ENCODE measurements at regions not wholly inside any gene's neighbourhood (a gene's known extent, or its start where the extent isn't known, plus 50 kb on each side); places are given as distances from the start of the nearest gene placed in this dataset.

DNA sequence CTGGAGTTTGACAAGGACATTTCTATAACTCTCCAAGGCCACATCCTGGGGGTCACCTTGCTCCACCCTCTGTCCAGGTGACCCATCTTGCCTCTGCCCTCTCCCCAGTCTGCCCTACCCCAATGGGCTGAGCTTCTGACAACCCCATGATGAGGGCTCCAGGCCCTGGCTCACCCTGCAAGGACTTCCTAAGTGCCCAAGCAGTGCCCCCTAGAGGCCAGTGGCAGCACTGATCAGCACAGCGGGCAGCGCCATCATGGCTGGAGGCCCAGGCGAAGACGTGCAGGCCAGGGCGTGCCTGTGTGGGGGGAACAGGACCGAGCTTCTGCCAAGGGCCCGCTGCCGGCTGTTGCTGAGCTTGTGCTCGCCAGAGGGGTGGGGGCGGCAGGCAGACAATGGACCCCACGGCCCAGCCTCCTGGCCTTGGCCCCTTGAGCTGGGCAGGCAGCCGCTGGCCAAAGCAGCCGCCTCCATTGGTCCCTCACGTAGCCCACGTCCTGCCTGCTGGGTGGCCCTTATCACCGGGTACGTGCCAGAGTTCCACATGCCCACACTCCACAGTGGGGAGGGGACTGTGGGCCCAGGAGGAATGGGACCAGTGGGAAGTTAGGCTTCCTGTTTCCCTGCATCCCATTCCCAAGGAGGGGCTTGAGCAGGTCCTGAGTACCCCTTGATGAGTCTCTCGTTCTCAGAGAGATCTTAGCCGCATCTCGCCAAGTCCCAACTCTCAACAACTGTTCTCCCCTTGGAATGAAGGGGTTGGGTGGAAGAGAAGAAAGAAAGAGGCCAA is 64.3 kb downstream of the MRPL14 start:
- DNase-seq: no peak

DNA sequence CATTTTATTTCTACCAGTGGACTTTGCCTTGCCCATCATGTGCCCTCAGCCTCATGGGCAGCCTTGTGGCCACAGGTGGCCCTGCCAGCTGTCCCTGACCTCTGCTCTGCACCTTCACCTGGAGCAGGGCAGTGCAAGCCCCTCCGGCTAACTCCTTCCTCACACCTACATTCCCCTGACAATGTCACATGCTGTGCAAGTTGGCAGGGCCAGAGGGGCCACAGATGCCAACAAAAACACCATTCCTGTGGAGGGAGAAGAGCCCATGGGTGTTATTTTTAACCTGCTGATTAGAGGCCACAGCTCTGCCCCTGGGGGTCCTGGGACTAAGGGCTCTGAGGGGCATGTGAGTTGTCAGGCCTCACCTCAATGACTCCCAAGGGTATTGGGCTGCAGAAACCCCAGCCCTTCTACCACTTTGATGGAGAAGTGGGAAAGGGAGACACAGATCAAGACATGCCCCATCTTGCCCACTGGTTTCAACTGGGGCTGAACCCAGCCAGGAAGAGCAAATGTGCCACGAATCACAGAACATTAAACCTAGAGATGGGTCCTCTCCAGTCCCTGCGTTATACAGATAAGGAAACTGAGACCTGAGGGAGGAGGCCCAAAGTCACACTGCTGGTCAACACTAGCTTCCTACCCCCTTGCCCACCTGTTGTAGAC is 65.0 kb downstream of the MRPL14 start:
- DNase-seq: no peak

DNA sequence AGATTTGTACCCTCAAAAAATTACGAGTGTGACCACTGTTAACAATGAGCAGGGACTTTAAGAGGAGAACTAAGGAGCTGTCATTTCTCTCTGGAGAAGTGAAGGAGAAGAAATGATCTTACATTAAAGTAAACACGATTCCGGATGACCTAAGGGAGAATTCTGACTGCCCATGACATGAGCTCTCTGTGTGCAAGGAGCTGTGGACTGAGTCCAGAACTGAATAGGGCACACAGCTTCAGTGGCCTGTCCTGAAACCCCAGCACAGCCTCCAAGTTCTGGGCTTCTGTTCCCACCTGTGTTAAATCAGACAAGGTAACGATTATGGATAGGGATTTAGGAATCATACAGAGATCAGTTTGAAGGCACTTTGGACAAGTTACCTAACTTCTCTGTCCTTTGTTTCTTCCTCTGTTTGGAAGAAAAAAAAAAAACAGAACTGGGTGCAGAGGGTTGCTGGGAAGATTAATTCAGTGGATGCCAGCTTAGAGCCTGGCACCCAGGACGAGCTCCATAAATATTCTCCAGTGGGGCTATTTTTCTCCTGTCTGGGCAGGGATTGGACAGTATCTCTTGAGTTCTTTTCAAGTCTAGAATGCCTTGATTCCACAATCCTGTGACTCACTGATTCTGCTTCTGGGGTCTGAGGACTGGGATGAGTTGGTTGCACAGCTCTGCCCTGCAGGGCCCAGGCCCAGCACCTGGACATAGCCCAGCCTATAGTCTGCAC is 65.7 kb downstream of the MRPL14 start:
- DNase-seq: no peak

DNA sequence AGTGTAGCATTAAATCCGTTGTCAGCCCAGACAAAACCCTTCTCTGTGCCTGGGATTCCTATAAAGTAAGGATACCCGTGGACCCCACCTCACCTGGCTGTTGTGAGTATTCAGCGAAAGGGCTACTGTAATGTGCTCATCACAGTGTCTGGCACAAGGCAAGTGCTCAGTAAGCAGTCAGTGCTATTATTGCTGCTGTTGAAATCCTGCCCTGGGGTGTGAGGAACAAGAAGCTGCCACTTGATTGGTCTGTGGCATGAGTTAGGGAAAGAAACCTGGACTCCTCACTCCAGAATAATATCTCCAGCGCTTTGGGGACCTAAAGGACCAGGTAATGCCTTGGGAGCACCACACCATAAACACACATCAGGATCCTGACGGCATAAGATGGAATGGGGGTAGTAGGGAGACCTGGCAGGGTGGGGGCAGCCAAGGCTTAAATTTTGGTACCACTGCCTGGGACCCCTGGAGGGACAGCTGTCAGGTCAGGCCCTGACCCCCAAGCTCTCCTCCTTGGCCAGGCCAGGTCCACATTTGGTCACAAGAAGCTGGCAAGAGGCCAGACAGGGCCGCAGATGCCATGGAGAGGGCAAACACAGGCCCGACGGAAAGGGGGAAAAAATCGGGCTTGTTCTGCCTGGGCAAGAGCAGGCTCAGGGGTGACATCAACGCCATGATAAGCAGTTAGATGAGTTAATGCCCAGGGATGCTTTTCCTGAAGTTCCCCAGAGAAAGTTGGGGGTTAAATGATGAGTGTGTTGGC is 66.5 kb downstream of the MRPL14 start:
- no peak for DNase-seq

DNA sequence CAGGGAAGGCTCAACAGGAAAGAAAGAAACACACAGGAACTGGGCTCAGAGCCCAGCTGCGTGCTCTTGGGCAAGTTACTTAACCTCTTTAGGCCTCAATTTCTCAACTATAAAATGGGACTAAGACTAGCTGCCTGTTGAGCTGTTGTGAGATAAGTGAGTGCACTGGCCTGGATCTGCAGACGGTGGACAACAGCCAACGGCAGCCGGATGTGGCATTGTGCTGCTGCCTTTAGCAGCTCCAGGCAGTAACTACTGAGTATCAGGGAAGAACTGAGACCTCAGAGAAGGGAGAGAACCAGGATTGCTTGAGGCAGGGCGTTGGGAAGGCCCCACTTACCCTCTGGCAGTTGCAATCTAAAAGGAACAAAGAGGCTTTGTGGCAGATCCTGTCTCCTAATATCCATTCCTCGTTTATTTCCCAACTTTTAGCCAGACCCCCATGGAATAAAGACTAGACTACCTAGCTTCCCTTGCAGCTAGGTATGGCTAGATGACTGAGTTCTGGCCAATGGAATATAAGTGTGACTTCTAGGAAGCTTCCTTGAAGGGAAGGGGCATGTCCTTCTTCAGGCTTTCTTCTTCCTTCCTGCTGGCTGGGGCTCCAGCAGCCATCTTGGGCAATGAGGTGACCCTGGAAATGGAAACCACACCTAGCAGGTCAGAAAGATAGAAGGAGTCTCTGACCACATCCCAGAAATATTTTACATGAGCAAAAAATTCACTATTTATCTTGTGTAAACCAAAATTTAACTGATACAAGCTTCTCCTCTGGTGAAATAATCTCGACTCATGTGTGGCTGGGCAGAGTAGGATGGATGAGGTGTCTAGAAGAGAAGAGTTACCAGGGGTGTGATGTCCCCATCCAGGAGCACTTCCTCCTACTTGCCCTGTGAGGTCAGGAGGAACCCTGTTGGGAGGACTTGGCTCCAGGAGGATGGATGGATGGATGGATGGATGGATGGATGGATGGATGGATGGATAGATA is 67.6 kb downstream of the MRPL14 start:
- DNase-seq: no peak

DNA sequence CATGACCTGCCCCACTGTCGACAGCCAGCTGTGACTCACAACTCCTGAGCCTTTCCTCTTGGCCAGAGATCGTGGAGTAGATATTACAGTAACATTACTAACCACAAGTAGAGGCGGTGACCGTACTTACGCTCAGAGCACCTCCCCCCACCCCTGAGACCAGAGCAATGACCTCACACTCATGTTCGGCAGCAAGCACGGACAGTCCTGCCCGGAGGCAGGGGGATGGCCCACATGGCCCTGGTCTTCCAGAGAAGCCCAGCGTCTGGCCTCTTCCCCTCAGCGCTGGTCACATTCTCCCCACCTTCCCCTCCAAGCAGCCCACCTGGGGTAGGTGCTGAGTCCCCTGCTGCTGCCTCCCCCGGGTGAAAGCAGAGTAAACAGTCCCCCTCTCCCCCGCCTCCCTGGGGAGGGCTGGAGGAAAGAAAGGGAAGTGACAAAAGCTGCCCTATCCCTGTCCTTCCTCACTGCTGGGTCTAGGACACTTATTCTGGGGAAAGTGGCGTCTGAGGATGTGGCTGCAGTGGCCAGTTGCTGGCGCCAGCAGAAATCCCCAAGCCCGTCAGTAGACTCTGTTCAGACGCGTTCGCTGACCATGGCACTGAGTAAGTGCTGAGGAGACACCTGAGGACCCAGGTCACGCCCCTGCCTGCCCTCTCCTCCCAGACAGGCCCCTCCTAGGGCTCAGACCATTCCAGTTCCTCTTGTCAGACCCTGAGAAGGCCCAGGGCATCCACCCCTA is 68.5 kb downstream of the MRPL14 start:
- DNase-seq: no peak

DNA sequence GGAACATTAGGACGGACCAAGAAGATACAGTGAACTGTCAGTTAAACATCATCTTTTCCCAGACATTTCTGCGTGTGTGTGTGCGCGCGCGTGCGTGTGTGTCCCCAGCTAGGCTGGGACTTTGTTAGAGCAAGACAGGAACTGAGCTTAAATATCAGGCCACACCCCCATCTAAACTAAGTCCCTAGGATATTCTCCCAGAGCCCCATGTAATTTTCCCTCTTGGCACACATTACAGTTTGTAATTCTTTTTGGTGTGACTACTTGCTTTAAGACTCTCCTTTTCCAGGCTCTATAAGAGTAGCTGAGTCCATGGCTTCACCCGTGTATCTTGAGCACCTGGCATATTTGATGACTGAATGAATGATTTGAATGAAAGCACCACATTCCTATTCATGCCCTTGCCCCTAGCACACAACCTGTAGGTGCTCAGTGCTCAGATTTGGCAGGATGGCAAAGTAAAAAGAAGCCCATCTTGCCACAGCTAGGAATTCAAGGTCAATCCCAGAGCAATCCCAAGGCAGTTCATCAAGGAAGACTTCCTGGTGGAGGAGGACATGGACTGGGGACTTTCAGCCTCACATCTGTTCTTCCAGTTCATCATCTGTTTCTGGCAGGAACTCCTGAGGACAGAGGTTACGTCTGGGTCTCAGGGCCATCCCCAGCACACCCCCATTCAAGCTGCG is 69.2 kb downstream of the MRPL14 start:
- DNase-seq: no peak

DNA sequence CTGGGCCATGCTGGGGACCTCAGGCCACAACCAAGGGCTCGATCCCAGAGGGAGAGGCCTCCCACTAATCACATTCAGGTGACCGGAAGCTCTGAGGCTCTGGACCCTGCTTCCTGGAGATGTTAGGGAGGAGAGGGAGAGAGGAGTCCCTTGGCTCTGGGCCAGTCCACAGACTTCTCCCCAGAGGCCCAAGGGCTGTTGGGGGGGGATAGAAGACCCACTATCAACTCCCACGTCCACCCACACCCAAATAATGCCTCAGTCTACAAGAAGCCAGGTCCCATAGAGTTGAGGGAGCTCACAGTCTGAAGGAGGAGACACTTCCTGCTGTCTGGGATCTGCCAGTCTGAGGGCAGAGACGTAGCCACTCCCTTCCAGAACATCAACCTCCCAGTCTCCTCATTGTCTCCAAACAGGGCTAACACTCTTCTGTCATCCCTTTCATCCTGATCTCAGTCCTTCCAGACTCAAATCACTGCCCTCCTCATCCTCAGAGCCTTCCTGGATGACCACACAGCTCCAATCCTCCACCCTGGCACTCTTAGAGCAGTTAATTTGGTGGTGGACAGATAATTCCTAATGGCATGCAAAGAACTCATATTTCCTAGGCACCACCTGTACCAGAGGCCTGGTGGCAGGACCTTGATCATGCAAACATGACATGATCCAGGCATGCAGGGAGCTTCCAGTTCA is 69.9 kb downstream of the MRPL14 start:
- no peak for DNase-seq

DNA sequence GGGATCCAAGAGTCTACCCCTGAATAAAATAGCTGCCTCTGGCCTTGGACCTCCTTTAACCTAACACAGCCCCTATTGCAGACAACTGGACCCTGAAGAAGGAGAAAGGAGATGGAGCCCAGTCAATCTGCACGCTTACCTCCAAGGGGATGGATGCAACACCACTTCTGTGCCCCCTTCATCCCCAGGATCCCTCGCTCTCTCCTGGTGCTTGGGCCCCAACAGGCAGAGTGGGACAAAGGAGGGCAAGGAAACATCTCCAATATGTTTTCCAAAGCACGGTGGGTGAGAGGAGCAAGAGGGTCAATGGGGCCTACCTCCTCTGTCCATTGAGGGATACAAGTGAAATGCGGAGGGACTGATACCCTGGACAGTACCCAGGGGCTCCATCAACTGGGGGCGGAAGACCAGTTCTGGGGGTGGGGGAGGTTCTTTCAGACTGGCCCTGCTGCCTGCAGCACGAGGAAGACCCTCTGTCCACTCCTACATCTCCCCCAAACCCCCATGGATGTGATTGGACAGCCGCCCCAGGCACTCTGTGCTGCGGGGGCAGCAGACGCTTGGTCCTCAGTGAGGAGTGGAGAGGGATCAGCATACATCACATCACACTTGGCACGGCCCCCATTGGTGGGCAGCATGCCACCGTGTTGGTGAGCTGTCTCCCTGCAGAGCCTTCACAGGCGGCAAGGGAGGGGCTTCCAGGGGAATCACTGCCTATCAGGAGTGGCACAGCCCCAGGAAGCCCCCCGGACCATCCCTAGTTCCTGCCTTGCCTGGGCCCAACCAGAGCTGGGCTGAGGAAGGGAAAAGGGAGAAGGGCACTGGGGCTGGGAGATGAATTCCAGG is 70.6 kb downstream of the MRPL14 start:
- DNase-seq: no peak

DNA sequence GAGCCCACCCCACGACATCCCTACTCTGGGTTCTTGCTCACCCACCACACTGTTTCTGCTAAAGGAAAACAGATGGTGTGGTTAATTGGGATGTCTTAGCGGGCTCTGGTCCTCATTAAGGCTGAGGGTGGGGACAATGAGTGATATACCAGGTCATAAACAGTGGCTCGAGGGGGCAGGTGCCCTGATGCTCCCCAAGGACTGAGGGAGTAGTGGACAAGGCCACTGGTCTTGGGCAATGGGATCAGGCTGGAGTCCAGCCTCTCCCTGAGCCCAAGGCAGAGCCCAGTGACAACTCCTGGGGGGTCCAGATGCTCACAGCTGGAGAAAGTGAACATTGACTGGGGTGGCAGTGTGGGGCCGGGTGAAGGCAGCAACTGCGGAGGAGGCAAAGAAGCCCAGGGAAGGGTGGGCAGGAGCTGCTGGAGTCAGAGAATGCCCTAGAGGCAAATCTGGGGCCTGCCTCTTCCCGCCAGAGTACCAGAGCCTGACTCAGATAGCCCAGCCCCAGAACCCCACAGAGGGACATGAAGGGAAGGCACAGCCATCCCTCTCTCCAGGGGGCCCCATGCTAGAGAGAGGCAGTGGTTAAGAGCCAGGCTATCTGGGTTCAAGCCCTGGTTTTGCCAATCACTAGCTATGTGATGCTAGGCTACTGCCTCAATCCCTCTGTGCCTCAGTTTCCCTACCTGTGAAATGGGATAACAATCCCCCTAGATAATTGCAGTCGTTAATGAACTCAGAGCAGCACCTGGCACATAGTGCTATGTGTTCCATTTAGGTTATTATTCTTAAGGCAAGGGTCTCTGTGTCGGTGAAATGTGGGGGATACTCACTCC is 72.3 kb downstream of the MRPL14 start:
- no peak for DNase-seq

DNA sequence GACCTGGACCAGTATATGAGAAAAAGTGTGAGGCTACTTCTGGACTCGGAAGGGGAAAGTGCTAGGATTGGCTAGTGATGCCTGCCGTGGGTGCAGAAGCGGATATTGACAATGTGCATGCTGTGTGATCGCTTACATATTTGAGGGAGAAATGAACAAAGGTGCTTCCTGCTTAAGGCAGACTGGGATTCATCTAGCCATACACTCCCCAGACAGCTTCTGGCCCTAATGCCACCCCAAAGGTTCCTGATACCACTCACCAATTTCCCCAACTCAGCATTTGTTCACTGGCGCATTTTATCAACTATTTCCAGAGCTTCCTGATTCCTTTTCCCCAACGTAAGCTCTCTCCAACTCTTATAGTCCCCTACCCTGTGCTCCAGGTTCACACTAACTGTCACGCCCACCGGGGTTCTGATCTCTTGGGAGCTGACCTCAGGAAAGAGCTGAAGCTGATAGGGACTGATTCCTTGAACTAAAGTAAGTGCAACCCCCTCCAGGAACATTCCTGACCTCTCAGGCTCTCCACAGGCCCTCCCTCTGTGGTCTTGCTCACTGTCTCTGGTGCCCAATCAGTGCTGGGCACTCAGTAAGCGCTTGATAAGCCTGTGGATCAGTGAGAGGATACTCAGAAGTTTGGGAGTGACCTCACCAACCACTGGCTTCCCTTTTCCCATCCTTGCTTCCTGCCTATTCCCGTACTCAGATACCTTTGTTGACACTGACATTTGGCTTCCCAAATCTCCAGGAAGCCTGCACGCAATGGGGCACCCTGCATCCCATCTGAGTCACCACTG is 73.3 kb downstream of the MRPL14 start:
- no peak for DNase-seq

DNA sequence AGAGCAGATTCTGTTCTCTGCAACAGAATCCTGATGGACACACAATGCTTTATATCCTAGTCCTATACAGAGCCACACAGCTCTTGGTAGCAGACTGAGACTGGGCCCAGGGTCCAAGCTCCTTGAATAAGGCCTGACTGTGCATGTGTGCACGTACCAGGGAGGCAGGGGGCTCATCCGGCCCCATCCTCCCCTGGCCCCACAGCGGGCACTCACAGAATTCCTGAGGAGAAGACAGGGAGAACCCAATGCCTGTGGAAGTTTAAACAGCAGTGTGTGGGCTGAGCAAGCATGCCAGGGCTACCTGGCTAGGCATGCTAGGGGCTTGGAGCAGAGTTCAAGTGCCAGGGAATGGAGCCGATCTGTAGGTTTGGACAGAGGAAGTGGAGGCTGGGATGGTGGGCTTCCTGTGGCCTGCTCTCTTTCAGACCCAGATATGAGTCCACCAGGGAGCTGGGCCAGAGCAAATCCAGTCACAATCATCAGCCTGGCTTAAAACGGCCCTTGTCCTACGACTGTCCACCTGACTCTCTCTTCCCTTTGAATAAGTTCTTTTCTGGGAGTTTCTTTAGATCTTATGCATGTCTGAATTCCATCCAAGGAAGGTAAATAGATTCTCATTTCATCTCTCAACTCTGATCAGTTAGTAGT is 74.0 kb downstream of the MRPL14 start:
- no peak for DNase-seq

DNA sequence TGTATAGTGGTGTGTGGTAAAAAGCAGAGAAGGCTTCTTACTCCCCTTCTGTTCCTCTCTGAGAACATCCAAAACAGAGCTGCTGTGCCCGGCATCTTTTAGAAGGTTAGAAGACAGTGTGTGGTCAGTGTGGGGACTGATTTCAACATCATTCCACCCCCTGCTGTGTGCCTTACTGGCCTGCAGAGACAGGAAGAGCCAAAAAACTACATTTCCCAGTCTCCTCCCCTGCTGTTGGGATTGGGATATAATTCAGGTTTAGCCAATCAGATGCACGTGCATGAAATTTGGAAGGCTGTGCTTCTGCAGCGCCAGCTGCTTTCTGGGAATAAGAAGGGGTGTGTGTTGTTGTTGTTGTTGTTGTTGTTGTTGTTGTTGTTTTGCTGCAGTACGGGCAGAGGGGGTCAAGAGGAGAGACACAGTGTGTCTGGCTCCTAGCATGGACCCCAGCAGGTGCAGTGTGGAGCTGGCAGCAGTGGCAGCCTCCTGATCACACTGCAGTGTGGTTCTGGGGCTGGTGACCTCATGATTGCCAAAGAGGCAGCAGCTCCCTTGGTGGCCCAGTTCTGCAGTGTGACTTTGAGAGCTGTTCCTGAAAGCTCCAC is 74.7 kb downstream of the MRPL14 start:
- DNase-seq: no peak

DNA sequence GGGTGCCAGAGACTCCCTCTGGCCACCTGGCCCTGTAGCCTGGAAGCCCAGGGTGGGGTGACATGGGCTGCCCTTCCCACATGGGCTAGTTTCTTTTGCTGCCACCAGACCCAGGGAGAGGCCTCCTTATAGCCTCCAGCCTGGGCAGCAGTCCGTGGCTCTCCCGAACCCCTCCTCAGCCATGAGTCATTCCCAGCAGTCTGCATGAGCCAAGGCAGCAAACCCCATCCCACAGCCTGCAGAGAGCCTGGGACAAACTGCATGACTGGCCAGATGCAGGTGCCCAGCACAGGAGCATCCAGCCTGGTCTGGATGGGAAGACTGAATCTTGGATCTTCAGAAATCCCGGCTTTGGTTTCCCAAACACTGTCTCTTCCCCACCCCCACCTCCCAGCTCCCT is 75.7 kb downstream of the MRPL14 start:
- no peak for DNase-seq

DNA sequence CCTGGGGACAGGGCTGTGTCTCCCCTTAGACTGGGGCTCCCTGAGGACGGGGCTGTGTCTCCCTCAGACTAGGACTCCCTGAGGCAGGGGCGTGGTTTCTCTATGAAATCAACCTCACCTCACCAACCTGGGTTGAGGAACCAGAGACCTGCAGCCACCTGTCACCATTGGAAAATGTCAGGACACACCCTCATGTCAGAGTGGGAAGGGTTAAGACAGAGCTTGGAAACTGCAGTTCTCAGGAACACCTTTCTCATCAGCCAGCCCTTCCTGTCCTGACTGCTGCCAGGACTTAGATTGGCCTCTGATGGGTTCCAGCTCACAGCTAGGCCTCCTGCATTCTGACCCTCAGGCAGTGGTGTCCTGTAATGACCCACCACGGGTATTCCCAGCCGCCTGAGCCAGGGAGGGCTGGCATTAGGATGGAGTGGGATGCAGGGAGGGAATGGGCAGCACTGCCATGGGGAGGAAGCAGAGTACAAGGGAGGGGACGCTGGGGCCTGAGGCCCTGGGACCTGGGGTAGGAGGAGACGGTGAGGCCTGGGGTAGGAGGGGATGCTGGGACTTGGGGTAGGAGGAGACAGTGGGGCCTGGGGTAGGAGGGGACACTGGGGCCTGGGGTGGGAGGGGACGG is 76.3 kb downstream of the MRPL14 start:
- no peak for DNase-seq

All from NCI-H2029 (cell line).